Activated CD4-positive, alpha-beta T cell treated with anti-CD3 and anti-CD28 coated beads, Interleukin-2, amount 50 U/mL, for 4 hours (primary cell): ENCODE measurements at regions not wholly inside any gene's neighbourhood (a gene's known extent, or its start where the extent isn't known, plus 50 kb on each side); places are given as distances from the start of the nearest gene placed in this dataset.
"Not testable (repeated sequence)": the region's sequence is repeated elsewhere in the genome, so short reads cannot be mapped to it uniquely, and the experiment has no call there.

Experiments used
- DNase-seq, 2 experiments: peaks; one replicate each; pipeline ENCODE4 v3.0.0-alpha.2; 2020

GRCh38 chr5:126139086-126139485 is 284.1 kb upstream of the GRAMD2B start:
- no peak for DNase-seq

GRCh38 chr5:126139773-126140172 is 283.4 kb upstream of the GRAMD2B start:
- no peak for DNase-seq

GRCh38 chr5:126143622-126144021 is 279.6 kb upstream of the GRAMD2B start:
- no peak for DNase-seq

- DNase-seq = not testable (repeated sequence)
Measured at GRCh38 chr5:126150319-126150718, 272.9 kb upstream of the GRAMD2B start.

- not testable (repeated sequence) for DNase-seq
Measured at GRCh38 chr5:126155298-126155697, 267.9 kb upstream of the GRAMD2B start.

GRCh38 chr5:126166368-126166767 is 256.8 kb upstream of the GRAMD2B start:
- DNase-seq = no peak

GRCh38 chr5:126168785-126169184 is 254.4 kb upstream of the GRAMD2B start:
- no peak for DNase-seq

- DNase-seq = no peak
Measured at GRCh38 chr5:126171916-126172315, 251.3 kb upstream of the GRAMD2B start.

- no peak for DNase-seq
Measured at GRCh38 chr5:126172812-126173211, 250.4 kb upstream of the GRAMD2B start.

- no peak for DNase-seq
Measured at GRCh38 chr5:126178521-126178920, 244.7 kb upstream of the GRAMD2B start.

- no peak for DNase-seq
Measured at GRCh38 chr5:126182971-126183695, 240.1 kb upstream of the GRAMD2B start.

- DNase-seq = no peak
Measured at GRCh38 chr5:126184474-126184873, 238.7 kb upstream of the GRAMD2B start.

GRCh38 chr5:126186210-126186609 is 237.0 kb upstream of the GRAMD2B start:
- no peak for DNase-seq

GRCh38 chr5:126188804-126189203 is 234.4 kb upstream of the GRAMD2B start:
- DNase-seq = no peak

GRCh38 chr5:126189231-126189630 is 234.0 kb upstream of the GRAMD2B start:
- no peak for DNase-seq

- DNase-seq = no peak
Measured at GRCh38 chr5:126189862-126190261, 233.3 kb upstream of the GRAMD2B start.

- DNase-seq = no peak
Measured at GRCh38 chr5:126192226-126192625, 231.0 kb upstream of the GRAMD2B start.

- no peak for DNase-seq
Measured at GRCh38 chr5:126195410-126196100, 227.7 kb upstream of the GRAMD2B start.

- no peak for DNase-seq
Measured at GRCh38 chr5:126198531-126198930, 224.7 kb upstream of the GRAMD2B start.

GRCh38 chr5:126199467-126199866 is 223.7 kb upstream of the GRAMD2B start:
- no peak for DNase-seq

- no peak for DNase-seq
Measured at GRCh38 chr5:126208691-126209090, 214.5 kb upstream of the GRAMD2B start.

- no peak for DNase-seq
Measured at GRCh38 chr5:126210955-126211354, 212.3 kb upstream of the GRAMD2B start.

- DNase-seq = no peak
Measured at GRCh38 chr5:126219616-126220015, 203.6 kb upstream of the GRAMD2B start.

GRCh38 chr5:126220725-126221124 is 202.5 kb upstream of the GRAMD2B start:
- no peak for DNase-seq

- DNase-seq = no peak
Measured at GRCh38 chr5:126228934-126229333, 194.3 kb upstream of the GRAMD2B start.
